Stimulated activated CD4-positive, alpha-beta T cell treated with anti-CD3 and anti-CD28 coated beads, Interleukin-1b, Interleukin-23, amount 100 ng/mL, for 4 hours (primary cell): ENCODE measurements at regions not wholly inside any gene's neighbourhood (a gene's known extent, or its start where the extent isn't known, plus 50 kb on each side); places are given as distances from the start of the nearest gene placed in this dataset.
"Not testable (repeated sequence)": the region's sequence is repeated elsewhere in the genome, so short reads cannot be mapped to it uniquely, and the experiment has no call there.

Source experiments
- DNase-seq, 2 donors: peaks; one replicate each; pipeline ENCODE4 v3.0.0-alpha.2; 2020; ENCODE audit warnings: low read depth in 2 of 2

DNA sequence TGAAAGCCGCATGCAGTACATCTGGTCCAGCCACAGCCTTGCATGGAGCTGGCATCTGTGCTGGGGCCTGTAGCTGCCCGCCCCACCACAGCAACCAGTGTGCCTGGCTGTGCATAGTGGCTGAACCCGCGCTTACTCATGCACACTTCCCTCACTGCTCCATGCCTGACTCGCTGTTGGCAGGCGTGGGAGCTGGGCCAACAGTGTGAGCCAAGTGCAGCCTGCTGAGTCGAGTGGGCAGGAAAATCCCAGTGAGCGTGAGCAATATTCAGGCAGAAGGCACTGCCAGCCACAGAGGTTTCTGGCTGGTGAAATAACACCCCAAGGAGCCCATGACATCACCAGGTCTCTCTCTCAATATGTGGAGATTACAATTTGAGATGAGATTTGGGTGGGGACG lies 1674.1 kb upstream of the TMEFF2 start:
- no peak for DNase-seq

DNA sequence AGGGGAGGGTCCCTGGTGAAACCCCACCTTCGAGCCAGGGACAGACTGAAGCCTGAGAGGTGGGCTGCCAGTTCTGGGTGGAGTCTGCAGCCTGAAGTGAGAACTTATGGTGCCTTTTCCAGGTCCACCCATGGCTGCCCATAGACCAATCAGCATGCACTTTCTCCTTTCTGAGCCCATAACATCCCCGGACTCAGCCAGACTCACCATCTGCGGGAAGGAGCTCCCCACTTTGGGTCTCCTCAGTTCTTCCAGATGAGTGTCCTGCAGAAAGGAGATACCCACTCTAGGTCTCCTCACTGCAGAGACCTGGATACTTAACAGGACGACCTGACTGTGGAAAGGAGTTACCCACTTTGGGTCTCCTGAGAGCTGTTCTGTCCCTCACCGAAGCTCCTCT lies 1673.4 kb upstream of the TMEFF2 start:
- DNase-seq = no peak

DNA sequence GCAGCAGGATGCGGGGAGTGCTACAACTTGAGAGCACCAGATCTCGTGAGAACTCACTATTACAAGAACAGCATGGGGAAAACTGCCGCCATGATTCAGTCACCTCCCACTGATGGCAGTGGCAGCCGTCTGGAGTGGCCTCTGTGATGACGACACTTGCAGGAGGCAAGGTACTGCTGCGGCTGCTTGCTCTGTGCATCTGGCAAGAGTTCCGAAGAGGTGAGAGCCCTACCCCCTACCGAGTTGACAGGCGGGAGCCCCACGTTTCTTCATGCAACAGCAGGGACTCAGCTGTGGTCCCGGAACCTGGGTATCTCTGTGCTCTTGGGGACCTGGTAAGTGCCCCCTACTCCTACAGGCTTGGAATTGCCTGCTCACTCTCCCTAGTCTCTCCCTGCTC lies 1672.7 kb upstream of the TMEFF2 start:
- no peak for DNase-seq

GRCh38 chr2:193861557-193861956 lies 1666.8 kb upstream of the TMEFF2 start:
- no peak for DNase-seq

DNA sequence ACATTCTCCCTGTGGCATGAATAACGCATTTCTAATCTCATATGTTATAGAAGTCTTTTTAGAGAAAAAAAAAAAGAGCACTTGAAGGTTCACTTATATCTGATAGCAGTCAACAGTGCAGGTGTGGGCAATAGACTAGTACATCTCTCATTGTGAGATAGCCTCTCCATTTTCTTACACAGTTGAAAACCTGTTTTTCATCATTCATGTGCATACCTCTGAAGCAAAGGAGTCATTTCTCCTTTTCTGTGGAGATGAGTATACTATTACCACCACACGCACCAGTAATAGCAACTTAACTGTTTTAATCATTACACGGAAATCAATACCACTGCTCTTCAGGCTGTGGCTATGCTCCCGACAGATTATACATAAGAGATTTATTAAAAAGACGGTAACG lies 1653.3 kb upstream of the TMEFF2 start:
- DNase-seq = no peak

DNA sequence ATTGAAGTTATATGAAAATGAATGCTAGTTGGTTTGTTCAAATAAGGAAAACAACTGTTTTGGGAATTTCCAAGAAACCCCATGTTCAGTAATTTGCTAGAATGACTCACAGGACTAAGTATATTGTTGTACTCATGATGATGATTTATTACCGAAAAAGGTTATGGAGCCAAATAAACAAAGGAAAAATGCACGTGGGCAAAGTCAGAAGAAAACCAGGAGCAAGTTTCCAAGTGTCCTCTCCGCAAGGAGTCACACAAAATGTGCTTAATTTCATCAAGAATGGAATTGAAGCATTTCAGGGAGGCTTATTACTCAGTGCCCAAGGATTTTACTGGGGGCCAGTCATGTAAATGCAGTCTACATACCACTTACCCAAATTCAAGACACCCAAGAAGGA lies 1652.4 kb upstream of the TMEFF2 start:
- DNase-seq = no peak

GRCh38 chr2:193845604-193846003 lies 1650.9 kb upstream of the TMEFF2 start:
- no peak for DNase-seq

DNA sequence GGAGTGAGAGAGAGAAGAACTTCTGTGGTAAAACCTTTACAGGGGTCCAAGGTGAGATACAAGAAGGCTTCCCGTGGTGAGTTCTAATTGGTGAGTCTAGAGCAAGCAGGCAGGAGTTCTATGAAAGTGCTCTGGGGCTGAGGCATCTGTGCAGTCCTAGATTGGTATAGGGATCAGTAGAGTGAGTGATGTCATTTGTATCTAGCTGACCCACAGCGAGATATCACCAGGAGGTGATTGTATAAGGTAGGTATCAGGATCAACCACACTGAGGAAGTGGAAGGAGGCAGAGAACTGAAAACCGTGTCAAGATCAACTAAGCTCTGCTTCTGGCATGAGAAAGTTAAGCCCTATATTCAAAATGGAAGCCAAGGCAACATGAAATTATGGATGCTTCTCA lies 1648.9 kb upstream of the TMEFF2 start:
- DNase-seq = no peak

- no peak for DNase-seq
These were observed 1646.8 kb upstream of the TMEFF2 start for GRCh38 chr2:193841384-193842150.

GRCh38 chr2:193837111-193837738 lies 1642.5 kb upstream of the TMEFF2 start:
- no peak for DNase-seq

DNA sequence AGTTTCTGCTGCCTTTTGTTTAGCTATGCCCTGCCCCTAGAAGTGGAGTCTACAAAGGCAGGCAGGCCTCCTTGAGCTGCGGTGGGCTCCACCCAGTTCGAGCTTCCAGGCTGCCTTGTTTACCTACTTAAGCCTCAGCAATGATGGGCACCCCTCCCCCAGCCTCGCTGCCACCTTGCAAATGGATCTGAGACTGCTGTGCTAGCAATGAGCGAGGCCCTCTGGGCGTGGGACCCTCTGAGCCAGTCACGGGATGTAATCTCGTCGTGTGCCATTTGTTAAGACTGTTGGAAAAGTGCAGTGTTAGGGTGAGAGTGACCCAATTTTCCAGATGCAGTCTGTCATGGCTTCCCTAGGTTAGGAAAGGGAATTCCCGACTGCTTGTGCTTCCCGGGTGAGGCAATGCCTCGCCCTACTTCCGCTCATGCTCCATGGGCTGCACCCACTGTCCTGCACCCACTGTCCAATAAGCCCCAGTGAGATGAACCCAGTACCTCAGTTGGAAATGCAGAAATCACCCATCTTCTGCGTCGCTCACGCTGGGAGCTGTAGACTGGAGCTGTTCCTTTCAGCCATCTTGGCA lies 1641.8 kb upstream of the TMEFF2 start:
- not testable (repeated sequence) for DNase-seq

GRCh38 chr2:193833895-193834294 lies 1639.2 kb upstream of the TMEFF2 start:
- DNase-seq = not testable (repeated sequence)

DNA sequence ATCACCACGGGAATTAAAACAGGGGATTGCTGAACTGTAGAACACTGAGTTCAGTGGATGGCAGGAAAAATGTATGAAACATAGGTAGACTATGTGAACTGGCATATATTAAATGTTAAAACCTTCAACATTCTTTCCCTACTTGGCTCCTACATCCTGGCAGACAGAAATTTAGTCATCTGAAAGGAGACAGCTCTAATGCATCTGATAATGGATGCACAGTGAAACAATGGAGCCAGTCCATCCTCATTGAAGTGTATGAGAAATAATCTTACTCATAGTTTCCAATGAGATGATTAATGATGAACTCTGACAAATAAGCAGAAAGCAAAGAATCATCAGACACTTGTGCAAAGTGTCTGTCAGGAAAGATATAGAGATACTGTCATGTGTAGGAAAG lies 1629.7 kb upstream of the TMEFF2 start:
- DNase-seq = no peak

DNA sequence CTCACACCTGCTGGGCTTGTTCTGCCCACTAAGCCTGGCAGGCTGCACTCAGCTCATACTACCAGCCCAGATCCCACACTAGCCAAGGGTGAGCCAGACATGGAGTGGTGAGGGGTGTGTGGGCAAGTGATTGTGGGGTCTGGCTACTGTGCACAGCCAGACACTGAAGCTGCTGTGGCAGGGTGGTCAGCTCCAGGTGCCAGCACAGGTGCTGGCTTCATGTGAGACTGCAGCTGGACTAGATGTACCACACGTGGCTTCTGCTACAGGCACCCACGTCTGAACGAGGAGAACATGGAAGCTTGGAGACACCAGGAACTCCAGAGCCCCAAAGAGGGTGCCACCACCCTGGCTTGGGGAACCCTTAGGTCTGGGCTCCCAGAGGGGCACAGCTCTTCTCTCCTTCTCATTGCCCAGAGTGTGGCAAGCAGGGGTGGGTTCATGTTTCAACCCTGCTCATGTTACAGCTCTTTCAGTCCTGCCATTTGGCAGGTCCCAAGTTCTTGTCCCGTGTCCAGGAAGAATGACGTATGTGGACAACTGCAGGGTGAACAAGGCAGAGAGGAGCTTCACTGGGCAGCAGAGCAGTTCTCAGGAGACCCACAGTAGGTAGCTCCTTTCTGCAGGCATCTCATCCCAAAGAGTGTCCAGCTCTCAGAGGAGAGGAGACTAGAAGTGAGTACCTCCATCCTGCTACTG lies 1624.2 kb upstream of the TMEFF2 start:
- no peak for DNase-seq

GRCh38 chr2:193816008-193816407 lies 1621.3 kb upstream of the TMEFF2 start:
- no peak for DNase-seq

GRCh38 chr2:193810533-193810932 lies 1615.8 kb upstream of the TMEFF2 start:
- DNase-seq = no peak

DNA sequence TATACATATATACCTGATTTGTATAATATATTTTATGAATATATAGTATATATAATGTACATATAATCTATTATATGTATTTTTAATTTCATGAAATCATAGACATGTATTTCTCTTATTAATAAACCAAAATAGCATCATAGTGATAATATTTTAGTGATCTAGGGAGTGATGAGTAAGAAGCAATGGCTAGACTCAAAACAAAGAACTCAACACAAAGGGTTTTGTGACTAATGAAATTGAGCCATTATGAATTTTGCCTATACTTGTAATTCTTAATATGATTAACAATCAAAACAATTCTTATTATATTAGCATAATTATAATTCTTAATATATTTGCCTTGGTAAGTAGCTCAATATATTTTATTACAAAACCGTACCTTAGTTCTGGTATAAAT lies 1614.1 kb upstream of the TMEFF2 start:
- DNase-seq = no peak

DNA sequence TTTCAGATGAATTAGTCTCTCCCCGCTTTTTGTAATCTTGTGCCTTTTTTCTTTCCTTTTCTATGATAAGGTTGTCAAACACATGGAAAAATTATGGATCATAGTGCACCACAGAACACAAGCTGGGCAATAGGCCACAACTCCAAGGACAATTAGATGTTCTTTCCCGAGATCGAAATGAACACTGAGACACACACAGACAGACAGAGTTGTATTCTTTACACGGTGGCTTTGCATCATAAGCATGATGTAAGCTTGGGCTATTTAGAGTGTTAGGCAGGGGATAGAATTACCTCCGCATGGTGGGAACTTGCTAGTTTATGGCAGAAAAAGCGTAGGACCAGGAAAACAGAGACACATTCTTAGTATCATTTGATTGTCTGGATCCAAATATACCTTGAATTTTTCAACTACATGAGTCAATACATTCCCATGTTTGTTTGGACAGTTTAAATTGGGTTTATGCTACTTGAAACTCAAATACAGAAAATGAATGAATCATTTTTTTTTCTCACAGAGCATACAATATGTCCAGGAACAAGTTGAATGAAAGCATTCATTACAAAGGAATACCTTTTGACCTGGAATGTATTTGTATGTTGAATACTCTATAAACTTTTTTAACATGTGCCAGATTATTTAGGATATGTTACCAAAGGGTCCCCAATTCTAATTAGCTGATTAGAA lies 1611.5 kb upstream of the TMEFF2 start:
- DNase-seq = no peak

DNA sequence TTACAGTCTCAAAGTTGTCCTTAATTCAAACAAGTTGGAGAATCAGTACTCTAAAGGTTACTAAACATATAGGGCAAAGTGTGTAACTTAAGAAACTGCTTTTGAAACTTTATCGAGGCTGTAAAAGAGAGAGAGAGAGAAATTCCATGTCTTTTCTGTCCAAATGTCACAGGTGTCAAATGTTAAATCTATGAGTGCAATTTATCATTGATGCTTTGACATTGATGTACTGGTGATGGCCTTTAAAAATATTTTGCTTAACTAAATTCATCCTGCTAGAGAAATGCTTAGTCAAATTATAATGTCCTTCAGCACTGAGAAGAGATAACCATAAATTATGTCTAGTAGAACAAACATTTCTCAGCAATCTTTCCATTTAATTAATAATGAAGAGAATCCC lies 1602.1 kb upstream of the TMEFF2 start:
- DNase-seq = no peak

- no peak for DNase-seq
These were observed 1599.2 kb upstream of the TMEFF2 start for GRCh38 chr2:193793914-193794313.

DNA sequence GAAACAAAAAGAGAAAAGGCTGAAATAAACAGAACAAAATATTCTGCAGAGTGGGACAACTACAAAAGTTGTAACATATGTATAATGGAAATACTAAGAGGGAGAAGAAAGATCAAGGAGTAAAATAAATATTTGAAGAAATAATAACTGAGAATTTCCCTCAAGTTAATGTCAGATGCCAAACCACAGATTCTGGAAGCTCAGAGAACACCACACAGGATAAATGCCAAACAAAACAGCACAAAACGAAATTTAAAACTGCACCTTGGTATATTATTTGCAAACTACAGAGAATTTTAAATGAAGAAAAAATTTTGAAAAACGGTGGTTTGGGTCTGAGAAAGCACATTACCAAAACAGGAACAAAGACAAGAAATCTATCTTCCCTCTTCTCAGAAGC lies 1588.9 kb upstream of the TMEFF2 start:
- DNase-seq = no peak

- DNase-seq = no peak
These were observed 1583.6 kb upstream of the TMEFF2 start for GRCh38 chr2:193778293-193778692.
